ENCODE measurements at regions not wholly inside any gene's neighbourhood (a gene's known extent, or its start where the extent isn't known, plus 50 kb on each side); places are given as distances from the start of the nearest gene placed in this dataset.

DNA sequence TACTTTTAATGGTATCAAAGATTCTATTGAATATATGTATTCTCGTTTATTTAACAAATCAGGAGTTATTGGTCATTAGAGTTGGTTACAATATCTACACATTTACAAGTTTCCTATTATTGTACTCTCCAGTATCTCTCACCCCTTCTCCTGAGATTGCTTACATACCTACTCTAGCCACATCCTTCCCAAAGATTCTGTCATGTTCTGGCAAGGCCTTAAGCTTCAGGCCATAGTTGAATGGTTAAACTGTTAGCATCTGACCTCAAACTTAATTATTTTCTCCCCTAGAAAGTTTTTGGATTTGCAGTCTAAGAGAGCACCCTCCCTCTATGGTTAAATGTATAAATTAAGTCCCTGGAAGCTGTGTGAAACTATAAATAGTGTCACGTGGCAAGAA is 784.2 kb downstream of the GLUD2 start:
- TF ChIP-seq, protein P1, sequence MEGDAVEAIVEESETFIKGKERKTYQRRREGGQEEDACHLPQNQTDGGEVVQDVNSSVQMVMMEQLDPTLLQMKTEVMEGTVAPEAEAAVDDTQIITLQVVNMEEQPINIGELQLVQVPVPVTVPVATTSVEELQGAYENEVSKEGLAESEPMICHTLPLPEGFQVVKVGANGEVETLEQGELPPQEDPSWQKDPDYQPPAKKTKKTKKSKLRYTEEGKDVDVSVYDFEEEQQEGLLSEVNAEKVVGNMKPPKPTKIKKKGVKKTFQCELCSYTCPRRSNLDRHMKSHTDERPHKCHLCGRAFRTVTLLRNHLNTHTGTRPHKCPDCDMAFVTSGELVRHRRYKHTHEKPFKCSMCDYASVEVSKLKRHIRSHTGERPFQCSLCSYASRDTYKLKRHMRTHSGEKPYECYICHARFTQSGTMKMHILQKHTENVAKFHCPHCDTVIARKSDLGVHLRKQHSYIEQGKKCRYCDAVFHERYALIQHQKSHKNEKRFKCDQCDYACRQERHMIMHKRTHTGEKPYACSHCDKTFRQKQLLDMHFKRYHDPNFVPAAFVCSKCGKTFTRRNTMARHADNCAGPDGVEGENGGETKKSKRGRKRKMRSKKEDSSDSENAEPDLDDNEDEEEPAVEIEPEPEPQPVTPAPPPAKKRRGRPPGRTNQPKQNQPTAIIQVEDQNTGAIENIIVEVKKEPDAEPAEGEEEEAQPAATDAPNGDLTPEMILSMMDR (IDR thresholded peaks at IDR 0.05) = no peak
- TF ChIP-seq POLR2A (IDR thresholded peaks at IDR 0.05) = no peak
